Suprapubic skin (tissue), 3 donors: ENCODE measurements at regions not wholly inside any gene's neighbourhood (a gene's known extent, or its start where the extent isn't known, plus 50 kb on each side); places are given as distances from the start of the nearest gene placed in this dataset.

ENCODE experiments used
- CTCF ChIP-seq, 2 donors: fragments of 200-600 bp in 1 of 2; fragments of 450-650 bp in 1 of 2; sonication (generic) in 1 of 2; IDR thresholded peaks; one replicate each; pipeline ENCODE4 v1.5.1; 2016 to 2019; ENCODE audit warnings: antibody characterized with exemption in 2 of 2, mild to moderate bottlenecking in 1 of 2, moderate library complexity in 1 of 2
- POLR2A ChIP-seq, 2 donors: fragments of 450-650 bp; IDR thresholded peaks; one replicate each; pipeline ENCODE4 v1.6.1; 2017; ENCODE audit warnings: antibody characterized with exemption in 2 of 2, mild to moderate bottlenecking in 2 of 2, moderate library complexity in 2 of 2

DNA sequence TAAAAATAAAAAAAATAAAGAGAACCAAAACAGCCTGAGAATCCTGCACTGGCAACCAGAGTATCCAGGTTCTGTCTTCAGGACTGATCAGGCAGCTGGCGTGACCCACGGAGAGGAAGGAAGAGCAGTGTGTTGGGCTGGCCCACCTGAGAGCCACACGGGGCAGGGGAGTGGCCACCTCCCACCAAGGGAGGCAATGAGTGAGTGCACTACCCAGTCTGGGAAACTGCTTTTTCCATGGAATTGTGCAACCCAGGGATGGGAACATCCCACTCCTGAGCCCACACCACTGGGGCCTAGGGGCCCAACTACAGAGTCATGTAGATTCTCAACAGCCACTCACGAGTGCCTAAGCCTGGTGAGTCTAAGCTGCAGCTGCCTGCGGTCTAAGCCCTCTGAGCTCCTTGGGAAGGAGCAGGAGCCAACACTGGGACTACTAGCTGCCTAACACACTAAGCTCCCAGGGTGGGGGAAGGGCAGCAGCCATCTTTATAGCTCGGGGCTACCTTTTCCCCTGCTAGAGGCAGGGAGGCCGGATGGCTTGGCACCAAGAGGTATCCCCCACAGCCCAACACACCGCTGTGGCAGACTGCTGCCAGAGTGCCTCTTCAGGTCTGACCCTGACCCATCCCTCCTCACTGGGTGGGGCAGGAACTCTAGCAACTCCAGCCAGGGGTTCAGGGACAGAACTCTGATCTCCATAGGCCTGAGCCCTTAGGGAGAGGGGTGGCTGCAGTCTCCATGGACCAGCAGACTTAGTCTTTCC is 610.9 kb downstream of the RERGL start:
- TF ChIP-seq CTCF (IDR thresholded peaks at IDR 0.05) (no peak), POLR2A (IDR thresholded peaks at IDR 0.05) (no peak)
